A549 (cell line): ENCODE measurements at regions not wholly inside any gene's neighbourhood (a gene's known extent, or its start where the extent isn't known, plus 50 kb on each side); places are given as distances from the start of the nearest gene placed in this dataset.

Source experiments
- BCL3 ChIP-seq: fragments of >200 bp; sonication (Bioruptor Twin); formaldehyde crosslinking; IDR thresholded peaks from 3 replicates; pipeline ENCODE4 v1.6.1; 2016
- CTCF ChIP-seq: fragments of >200 bp; sonication (Bioruptor Twin); formaldehyde crosslinking; IDR thresholded peaks from 3 replicates; pipeline ENCODE4 v1.5.1; 2016
- EP300 ChIP-seq, 2 experiments: fragments of >200 bp; sonication (Bioruptor Twin); formaldehyde crosslinking; IDR thresholded peaks; 2 replicates in 1 of 2; 3 replicates in 1 of 2; pipeline ENCODE4 v1.6.1; 2016 to 2017
- MYC ChIP-seq: IDR thresholded peaks from 2 replicates; pipeline ENCODE4 v1.6.1; 2012; ENCODE audit warnings: mild to moderate bottlenecking, inconsistent platforms, low read length, improper control_type of control experiment, borderline replicate concordance
- POLR2A ChIP-seq: IDR thresholded peaks from 2 replicates; pipeline ENCODE4 v1.6.1; 2012; ENCODE audit warnings: mild to moderate bottlenecking, low read length
- TP53 ChIP-seq: fragments of 250-450 bp; sonication (Bioruptor Pico); IDR thresholded peaks from 2 replicates; pipeline ENCODE4 v1.5.0; 2021; ENCODE audit warnings: mild to moderate bottlenecking, moderate library complexity

GRCh38 chr2:2875831-2876230, 501.8 kb downstream of the EIPR1 start:
- TF ChIP-seq POLR2A: no peak
- TF ChIP-seq CTCF: no peak
- no peak for TF ChIP-seq TP53
- TF ChIP-seq EP300 (IDR thresholded peaks at IDR 0.05): no peak
- TF ChIP-seq BCL3: no peak
- no peak for TF ChIP-seq MYC
